ENCODE measurements at regions not wholly inside any gene's neighbourhood (a gene's known extent, or its start where the extent isn't known, plus 50 kb on each side); places are given as distances from the start of the nearest gene placed in this dataset.

DNA sequence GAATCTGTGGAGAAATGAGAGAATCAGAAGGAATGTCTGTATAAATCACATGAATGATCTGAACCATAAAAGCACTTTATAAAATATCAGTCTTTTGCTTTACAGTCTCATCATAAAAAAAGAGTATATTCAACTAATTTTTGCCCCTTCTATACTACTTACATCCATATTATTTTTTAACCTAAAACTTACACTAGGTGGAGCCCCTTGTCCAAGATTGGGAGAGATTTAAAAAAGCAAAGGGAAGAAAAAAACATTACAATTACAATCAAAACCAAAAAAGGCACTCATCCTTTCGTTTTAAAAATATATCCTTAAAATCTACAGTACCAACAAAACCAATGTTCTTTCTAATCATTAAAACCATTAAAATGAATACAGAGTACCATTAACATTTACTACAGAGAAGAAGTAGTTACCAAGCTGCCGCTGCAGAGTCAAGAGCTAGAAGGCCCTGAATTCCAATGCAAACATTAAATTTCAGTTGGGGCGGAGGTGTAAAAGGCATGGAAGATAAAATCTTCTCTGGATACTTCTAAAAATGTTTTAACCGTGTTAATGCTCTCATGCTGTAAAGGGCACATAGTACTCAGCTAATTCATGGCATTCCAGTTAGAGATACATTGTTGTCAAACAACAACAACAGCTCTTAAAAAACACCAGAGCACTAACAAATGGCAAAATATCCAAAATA lies 56.7 kb upstream of the EPB41L3 start:
- no peaks in the 10 kb centered on the region for H4K20me1 ChIP-seq (ENCODE audit: insufficient read depth, low read length)

DNA sequence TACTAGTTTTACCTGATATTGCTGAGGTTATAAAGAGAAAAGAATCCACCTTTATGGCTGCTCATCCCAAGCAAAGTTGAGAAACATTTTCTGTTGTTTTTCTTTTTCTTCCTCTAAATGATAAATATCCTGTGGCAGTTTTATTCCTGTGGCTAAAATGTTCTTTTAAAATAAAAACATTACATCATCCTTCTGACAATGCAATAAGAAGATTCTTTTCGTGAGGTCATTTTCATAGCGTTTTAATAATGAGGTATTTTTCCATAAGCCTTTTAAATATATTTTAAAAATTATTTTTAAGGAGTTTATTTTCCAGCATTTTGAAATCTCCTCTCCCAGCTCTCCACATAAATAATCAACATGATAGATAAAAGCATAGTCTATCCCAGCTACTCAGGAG lies 52.8 kb upstream of the EPB41L3 start:
- H2AFZ ChIP-seq (ENCODE audit: low read length) = no peak overlapping the region
- POLR2A ChIA-PET = interaction anchor here (0.5 kb wide), 1 partner anchor 75 kb away, joined by 4 read pairs; no protein-coding TSS in a partner anchor
- no peak overlapping the region for H3K27ac ChIP-seq (ENCODE audit: low read depth, low read length, poor library complexity, severe bottlenecking)
- no peak for DNase-seq (ENCODE audit: low spot score)
- no peaks in the 10 kb centered on the region for H3K36me3 ChIP-seq (ENCODE audit: insufficient read depth, low read length)
- no peaks in the 10 kb centered on the region for H3K79me2 ChIP-seq (ENCODE audit: insufficient read depth, low read depth, low read length)
- no peaks in the 10 kb centered on the region for H3K9me2 ChIP-seq (ENCODE audit: insufficient read depth, low read length)
- TF ChIP-seq EZH2phosphoT487 (IDR thresholded peaks at IDR 0.05; ENCODE audit: borderline replicate concordance, low read depth, low read length) = no peak
- TF ChIP-seq, protein P1, sequence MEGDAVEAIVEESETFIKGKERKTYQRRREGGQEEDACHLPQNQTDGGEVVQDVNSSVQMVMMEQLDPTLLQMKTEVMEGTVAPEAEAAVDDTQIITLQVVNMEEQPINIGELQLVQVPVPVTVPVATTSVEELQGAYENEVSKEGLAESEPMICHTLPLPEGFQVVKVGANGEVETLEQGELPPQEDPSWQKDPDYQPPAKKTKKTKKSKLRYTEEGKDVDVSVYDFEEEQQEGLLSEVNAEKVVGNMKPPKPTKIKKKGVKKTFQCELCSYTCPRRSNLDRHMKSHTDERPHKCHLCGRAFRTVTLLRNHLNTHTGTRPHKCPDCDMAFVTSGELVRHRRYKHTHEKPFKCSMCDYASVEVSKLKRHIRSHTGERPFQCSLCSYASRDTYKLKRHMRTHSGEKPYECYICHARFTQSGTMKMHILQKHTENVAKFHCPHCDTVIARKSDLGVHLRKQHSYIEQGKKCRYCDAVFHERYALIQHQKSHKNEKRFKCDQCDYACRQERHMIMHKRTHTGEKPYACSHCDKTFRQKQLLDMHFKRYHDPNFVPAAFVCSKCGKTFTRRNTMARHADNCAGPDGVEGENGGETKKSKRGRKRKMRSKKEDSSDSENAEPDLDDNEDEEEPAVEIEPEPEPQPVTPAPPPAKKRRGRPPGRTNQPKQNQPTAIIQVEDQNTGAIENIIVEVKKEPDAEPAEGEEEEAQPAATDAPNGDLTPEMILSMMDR (conservative IDR thresholded peaks at IDR 0.05; ENCODE audit: low read length) = no peak
- no peaks in the 10 kb centered on the region for H3K9me3 ChIP-seq (ENCODE audit: low read length)
- H4K20me1 ChIP-seq (ENCODE audit: insufficient read depth, low read length) = no peaks in the 10 kb centered on the region
- H3K4me1 ChIP-seq (ENCODE audit: insufficient read depth, low read length, poor library complexity, severe bottlenecking) = no peaks in the 10 kb centered on the region
- no peak overlapping the region for H3K4me3 ChIP-seq (ENCODE audit: low read depth, low read length, poor library complexity, severe bottlenecking)
- BruUV-seq (replicated peaks) = no TSS peak
- intact Hi-C loops (cut with micrococcal nuclease; ENCODE audit: unreplicated experiment) = no loop called here
- CTCF ChIA-PET (ENCODE audit: unreplicated experiment) = no interaction called here
- H3K4me2 ChIP-seq (ENCODE audit: low read length) = no peak overlapping the region

More for the DNA sequence above, 56.7 kb upstream of the EPB41L3 start:
- Histone ChIP-seq H3K36me3 (ENCODE audit: insufficient read depth, low read length) (no peaks in the 10 kb centered on the region), H3K27ac (ENCODE audit: low read depth, low read length, poor library complexity, severe bottlenecking) (no peak overlapping the region), H3K9me3 (ENCODE audit: low read length) (no peaks in the 10 kb centered on the region), H3K9me2 (ENCODE audit: insufficient read depth, low read length) (no peaks in the 10 kb centered on the region), H3K4me1 (ENCODE audit: insufficient read depth, low read length, poor library complexity, severe bottlenecking) (no peaks in the 10 kb centered on the region), H2AFZ (ENCODE audit: low read length) (no peak overlapping the region), H3K4me3 (ENCODE audit: low read depth, low read length, poor library complexity, severe bottlenecking) (no peak overlapping the region), H3K79me2 (ENCODE audit: insufficient read depth, low read depth, low read length) (no peaks in the 10 kb centered on the region), H3K4me2 (ENCODE audit: low read length) (no peak overlapping the region)
- peak; percentile 1 for DNase-seq (ENCODE audit: low spot score)
- CTCF ChIA-PET (ENCODE audit: unreplicated experiment) = no interaction called here
- POLR2A ChIA-PET = no interaction called here
- intact Hi-C loops (cut with micrococcal nuclease; ENCODE audit: unreplicated experiment) = no loop called here
- BruUV-seq (replicated peaks) = no TSS peak
- TF ChIP-seq EZH2phosphoT487 (IDR thresholded peaks at IDR 0.05; ENCODE audit: borderline replicate concordance, low read depth, low read length) = no peak
- TF ChIP-seq, protein P1 (conservative IDR thresholded peaks at IDR 0.05; ENCODE audit: low read length) = peak; percentile 70
